Keratinocyte (primary cell): ENCODE measurements at regions not wholly inside any gene's neighbourhood (a gene's known extent, or its start where the extent isn't known, plus 50 kb on each side); places are given as distances from the start of the nearest gene placed in this dataset.

ENCODE experiments used
- EZH2 ChIP-seq: IDR thresholded peaks from one replicate; pipeline ENCODE4 v1.6.1; 2012; ENCODE audit warnings: inconsistent platforms, mild to moderate bottlenecking, low read length, moderate library complexity
- TF ChIP-seq, protein P1 (sequence below), 3 experiments: IDR thresholded peaks in 1 of 3; conservative IDR thresholded peaks in 1 of 3; optimal IDR thresholded peaks in 1 of 3; 2 replicates in 2 of 3; 3 replicates in 1 of 3; pipeline versions ENCODE3 to v1.5.1; 2011; ENCODE audit warnings: low read length in 3 of 3, mild to moderate bottlenecking in 3 of 3, moderate library complexity in 2 of 3, control low read depth in 1 of 3, inconsistent platforms in 1 of 3; ENCODE audit not compliant: insufficient read depth in 2 of 3; ENCODE audit errors: extremely low read depth in 1 of 3

DNA sequence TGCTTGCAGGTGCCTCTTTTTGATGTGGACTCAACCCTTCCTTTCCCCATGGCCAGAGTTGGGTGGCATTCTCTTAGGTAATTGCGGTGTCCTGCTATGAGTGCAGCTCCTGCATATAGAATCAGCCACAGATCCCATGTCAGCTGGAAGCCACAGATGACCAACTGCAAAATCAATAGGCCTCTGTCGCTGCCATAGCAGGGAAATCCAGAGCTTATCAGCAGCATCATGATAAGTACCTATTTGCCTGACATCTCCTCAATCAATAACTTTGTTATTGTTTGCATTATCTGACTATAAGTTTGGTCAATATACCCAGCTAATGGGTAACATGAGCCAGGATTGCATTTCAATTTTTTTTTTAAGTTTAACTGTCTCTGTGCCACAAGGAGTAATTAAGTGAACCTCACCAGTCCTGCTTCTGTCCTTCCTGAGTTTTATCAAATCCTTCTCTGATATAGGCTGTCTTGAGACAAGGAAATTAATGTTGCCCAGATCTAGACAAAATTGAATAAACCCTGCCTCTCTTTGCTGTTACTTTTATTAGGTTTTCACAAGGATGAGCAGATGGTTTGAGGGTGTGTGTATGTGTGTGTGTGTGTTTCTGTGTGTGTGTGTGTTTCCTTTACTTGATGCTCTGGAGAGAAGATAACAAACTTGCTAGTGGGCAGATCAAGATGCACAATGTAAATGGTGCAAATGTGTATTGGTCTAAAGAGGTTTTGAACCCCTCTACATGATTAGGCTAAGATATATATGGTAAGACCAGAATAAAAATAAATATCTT lies 59.6 kb upstream of the CREB1 start:
- TF ChIP-seq, protein P1, sequence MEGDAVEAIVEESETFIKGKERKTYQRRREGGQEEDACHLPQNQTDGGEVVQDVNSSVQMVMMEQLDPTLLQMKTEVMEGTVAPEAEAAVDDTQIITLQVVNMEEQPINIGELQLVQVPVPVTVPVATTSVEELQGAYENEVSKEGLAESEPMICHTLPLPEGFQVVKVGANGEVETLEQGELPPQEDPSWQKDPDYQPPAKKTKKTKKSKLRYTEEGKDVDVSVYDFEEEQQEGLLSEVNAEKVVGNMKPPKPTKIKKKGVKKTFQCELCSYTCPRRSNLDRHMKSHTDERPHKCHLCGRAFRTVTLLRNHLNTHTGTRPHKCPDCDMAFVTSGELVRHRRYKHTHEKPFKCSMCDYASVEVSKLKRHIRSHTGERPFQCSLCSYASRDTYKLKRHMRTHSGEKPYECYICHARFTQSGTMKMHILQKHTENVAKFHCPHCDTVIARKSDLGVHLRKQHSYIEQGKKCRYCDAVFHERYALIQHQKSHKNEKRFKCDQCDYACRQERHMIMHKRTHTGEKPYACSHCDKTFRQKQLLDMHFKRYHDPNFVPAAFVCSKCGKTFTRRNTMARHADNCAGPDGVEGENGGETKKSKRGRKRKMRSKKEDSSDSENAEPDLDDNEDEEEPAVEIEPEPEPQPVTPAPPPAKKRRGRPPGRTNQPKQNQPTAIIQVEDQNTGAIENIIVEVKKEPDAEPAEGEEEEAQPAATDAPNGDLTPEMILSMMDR (optimal IDR thresholded peaks at IDR 0.05 in 1 of 3, IDR thresholded peaks at IDR 0.05 in 1 of 3, conservative IDR thresholded peaks at IDR 0.05 in 1 of 3; ENCODE audit: extremely low read depth in 1 of 3, insufficient read depth in 2 of 3, low read length in 3 of 3) = no peak
- no peak for TF ChIP-seq EZH2
